ENCODE measurements at regions not wholly inside any gene's neighbourhood (a gene's known extent, or its start where the extent isn't known, plus 50 kb on each side); places are given as distances from the start of the nearest gene placed in this dataset.
A peak's percentile ranks its signal among the peaks of the same experiment; 100 is the strongest.

DNA sequence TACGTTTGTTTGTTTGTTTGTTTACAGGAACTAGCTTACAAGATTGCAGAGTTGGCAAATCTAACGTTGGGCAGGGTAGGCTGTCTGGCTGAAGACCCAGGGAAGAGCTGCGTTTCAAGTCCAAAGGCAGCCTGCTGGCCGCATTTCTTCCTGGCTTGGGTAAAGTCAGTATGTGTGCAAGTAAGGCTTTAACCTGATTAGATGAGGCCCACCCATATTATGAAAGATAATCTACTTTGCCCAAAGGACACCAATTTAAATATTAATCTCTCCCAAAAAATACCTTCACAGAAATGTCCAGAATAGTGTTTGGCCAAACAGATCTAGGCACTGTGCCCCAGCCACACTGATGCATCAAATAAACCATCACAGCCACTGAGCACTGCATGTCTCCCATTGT, 228.9 kb upstream of the HABP2 start (continued):
- TF ChIP-seq ZNF462 (CRISPR knock-in tag; IDR thresholded peaks at IDR 0.05) (no peak), EZH2 (IDR thresholded peaks at IDR 0.05; ENCODE audit: low read depth, unreplicated experiment) (no peak), NANOG (IDR thresholded peaks at IDR 0.05; ENCODE audit: borderline replicate concordance) (no peak), ETS1 (IDR thresholded peaks at IDR 0.05) (no peak), ZNF114 (CRISPR knock-in tag; IDR thresholded peaks at IDR 0.05) (no peak)

GRCh38 chr10:113326160-113327111, 226.4 kb upstream of the HABP2 start:
- Histone ChIP-seq H3K4me1 (ENCODE audit: insufficient read depth) (no peaks in the 10 kb centered on the region), H3K27me3 (ENCODE audit: insufficient read depth) (no peaks in the 10 kb centered on the region), H3K4me2 (0 out of 2 replicates have a peak overlapping the region, but pooled peaks have one; percentile 9), H3F3A (replicated peaks; ENCODE audit: low read depth) (no peaks in the 10 kb centered on the region), H3K27ac (ENCODE audit: low read depth) (no peak overlapping the region), H2AFZ (peak overlapping the region; percentile 26), H3K9me2 (ENCODE audit: insufficient read depth) (0 out of 2 replicates have a peak, but pooled peaks cover 6% of the 10 kb centered on the region), H4K20me1 (replicated peaks; ENCODE audit: insufficient read depth) (no peaks in the 10 kb centered on the region), H3K36me3 (ENCODE audit: insufficient read depth) (no peaks in the 10 kb centered on the region; the same call in 1 of the 2 replicates), H3K4me3 (no peak overlapping the region), H3K79me2 (replicated peaks; ENCODE audit: insufficient read depth) (no peaks in the 10 kb centered on the region)
- ATAC-seq = peak; percentile 85
- peak; percentile 43 for DNase-seq (ENCODE audit: low spot score)
- no peak overlapping the region for H3K4me3 Mint-ChIP-seq
- H3K9me3 Mint-ChIP-seq = no peaks in the 10 kb centered on the region; the same call in 1 of the 3 replicates
- H3K4me1 Mint-ChIP-seq = peaks cover 18% of the 10 kb centered on the region; the same call in 2 of the 3 replicates
- H3K36me3 Mint-ChIP-seq (ENCODE audit: low read depth) = no peaks in the 10 kb centered on the region
- H3K27me3 Mint-ChIP-seq (ENCODE audit: insufficient read depth, low read depth, poor library complexity) = peaks cover 1% of the 10 kb centered on the region
- H3K27ac Mint-ChIP-seq = peak overlapping the region; percentile 70; the same call in 1 of the 2 replicates
- TF ChIP-seq ZNF114 (CRISPR knock-in tag; IDR thresholded peaks at IDR 0.05) (no peak), NANOG (IDR thresholded peaks at IDR 0.05; ENCODE audit: borderline replicate concordance) (no peak), ZNF331 (CRISPR knock-in tag; IDR thresholded peaks at IDR 0.05; ENCODE audit: low read depth) (no peak), CREB1 (CRISPR knock-in tag; IDR thresholded peaks at IDR 0.05; ENCODE audit: low read depth) (no peak)
- TF ChIP-seq, protein P1, sequence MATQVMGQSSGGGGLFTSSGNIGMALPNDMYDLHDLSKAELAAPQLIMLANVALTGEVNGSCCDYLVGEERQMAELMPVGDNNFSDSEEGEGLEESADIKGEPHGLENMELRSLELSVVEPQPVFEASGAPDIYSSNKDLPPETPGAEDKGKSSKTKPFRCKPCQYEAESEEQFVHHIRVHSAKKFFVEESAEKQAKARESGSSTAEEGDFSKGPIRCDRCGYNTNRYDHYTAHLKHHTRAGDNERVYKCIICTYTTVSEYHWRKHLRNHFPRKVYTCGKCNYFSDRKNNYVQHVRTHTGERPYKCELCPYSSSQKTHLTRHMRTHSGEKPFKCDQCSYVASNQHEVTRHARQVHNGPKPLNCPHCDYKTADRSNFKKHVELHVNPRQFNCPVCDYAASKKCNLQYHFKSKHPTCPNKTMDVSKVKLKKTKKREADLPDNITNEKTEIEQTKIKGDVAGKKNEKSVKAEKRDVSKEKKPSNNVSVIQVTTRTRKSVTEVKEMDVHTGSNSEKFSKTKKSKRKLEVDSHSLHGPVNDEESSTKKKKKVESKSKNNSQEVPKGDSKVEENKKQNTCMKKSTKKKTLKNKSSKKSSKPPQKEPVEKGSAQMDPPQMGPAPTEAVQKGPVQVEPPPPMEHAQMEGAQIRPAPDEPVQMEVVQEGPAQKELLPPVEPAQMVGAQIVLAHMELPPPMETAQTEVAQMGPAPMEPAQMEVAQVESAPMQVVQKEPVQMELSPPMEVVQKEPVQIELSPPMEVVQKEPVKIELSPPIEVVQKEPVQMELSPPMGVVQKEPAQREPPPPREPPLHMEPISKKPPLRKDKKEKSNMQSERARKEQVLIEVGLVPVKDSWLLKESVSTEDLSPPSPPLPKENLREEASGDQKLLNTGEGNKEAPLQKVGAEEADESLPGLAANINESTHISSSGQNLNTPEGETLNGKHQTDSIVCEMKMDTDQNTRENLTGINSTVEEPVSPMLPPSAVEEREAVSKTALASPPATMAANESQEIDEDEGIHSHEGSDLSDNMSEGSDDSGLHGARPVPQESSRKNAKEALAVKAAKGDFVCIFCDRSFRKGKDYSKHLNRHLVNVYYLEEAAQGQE (IDR thresholded peaks at IDR 0.05; ENCODE audit: unreplicated experiment) = no peak
